NCI-H1105 treated with DMSO at 0.1 percent for 48 hours (cell line): ENCODE measurements at regions not wholly inside any gene's neighbourhood (a gene's known extent, or its start where the extent isn't known, plus 50 kb on each side); places are given as distances from the start of the nearest gene placed in this dataset.
"Not testable (repeated sequence)": the region's sequence is repeated elsewhere in the genome, so short reads cannot be mapped to it uniquely, and the experiment has no call there.

Experiments used
- DNase-seq: peaks from one replicate; lab custom pipeline; 2025; lab: John Stamatoyannopoulos, UW

- DNase-seq: no peak
These were observed 98.8 kb downstream of the SLC25A47 start for GRCh38 chr14:100421756-100422470.

GRCh38 chr14:100422556-100423316, 99.6 kb downstream of the SLC25A47 start:
- no peak for DNase-seq

GRCh38 chr14:100423317-100424010, 100.3 kb downstream of the SLC25A47 start:
- no peak for DNase-seq

GRCh38 chr14:100424504-100425428, 101.6 kb downstream of the SLC25A47 start:
- DNase-seq: no peak

GRCh38 chr14:100425429-100425827, 102.3 kb downstream of the SLC25A47 start:
- DNase-seq: no peak

- no peak for DNase-seq
These were observed 103.2 kb downstream of the SLC25A47 start for GRCh38 chr14:100426314-100426713.

GRCh38 chr14:100427166-100427565, 104.0 kb downstream of the SLC25A47 start:
- DNase-seq: no peak

- no peak for DNase-seq
These were observed 105.6 kb downstream of the SLC25A47 start for GRCh38 chr14:100428727-100429126.

GRCh38 chr14:100429537-100429936, 106.4 kb downstream of the SLC25A47 start:
- no peak for DNase-seq

GRCh38 chr14:100430571-100430970, 107.4 kb downstream of the SLC25A47 start:
- no peak for DNase-seq

GRCh38 chr14:100431461-100431860, 108.3 kb downstream of the SLC25A47 start:
- not testable (repeated sequence) for DNase-seq

GRCh38 chr14:100432652-100433427, 109.7 kb downstream of the SLC25A47 start:
- no peak for DNase-seq

GRCh38 chr14:100433428-100433814, 110.3 kb downstream of the SLC25A47 start:
- DNase-seq: no peak

GRCh38 chr14:100434033-100434601, 111.0 kb downstream of the SLC25A47 start:
- DNase-seq: no peak

- DNase-seq: no peak
These were observed 111.8 kb downstream of the SLC25A47 start for GRCh38 chr14:100434911-100435438.

- DNase-seq: no peak
These were observed 112.3 kb downstream of the SLC25A47 start for GRCh38 chr14:100435459-100435858.

- no peak for DNase-seq
These were observed 113.7 kb downstream of the SLC25A47 start for GRCh38 chr14:100436745-100437406.

- DNase-seq: no peak
These were observed 115.1 kb downstream of the SLC25A47 start for GRCh38 chr14:100438271-100438670.

GRCh38 chr14:100438678-100439592, 115.8 kb downstream of the SLC25A47 start:
- peak; percentile 15 for DNase-seq
